Stimulated activated CD4-positive, alpha-beta T cell treated with anti-CD3 and anti-CD28 coated beads, TNF-alpha, amount 100 ng/mL, for 1 hour (primary cell): ENCODE measurements at regions not wholly inside any gene's neighbourhood (a gene's known extent, or its start where the extent isn't known, plus 50 kb on each side); places are given as distances from the start of the nearest gene placed in this dataset.

Experiments used
- DNase-seq, 3 donors: peaks; one replicate each; pipeline ENCODE4 v3.0.0-alpha.2; 2020; ENCODE audit warnings: low read depth in 3 of 3, low spot score in 1 of 3

DNA sequence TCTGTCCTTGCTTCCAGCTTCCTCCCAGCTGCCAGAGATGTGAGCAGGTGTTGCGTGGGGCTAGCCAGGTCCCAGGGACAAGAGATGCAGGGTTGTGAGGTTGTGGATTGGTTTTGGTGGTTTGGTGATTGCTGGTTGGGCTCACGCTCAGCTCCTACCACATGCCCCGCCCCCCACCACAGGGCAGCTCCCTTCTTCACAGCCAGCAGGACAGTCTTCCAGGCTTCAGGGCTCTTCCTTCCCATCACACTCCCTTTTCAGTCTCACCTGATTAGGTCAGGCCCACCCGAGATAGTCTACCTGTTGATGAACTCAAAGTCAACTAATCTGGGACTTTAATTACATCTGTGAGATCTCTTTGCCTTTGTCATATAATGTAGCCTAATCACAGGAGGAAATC is 52.0 kb upstream of the GLI2 start:
- DNase-seq, result no peak

DNA sequence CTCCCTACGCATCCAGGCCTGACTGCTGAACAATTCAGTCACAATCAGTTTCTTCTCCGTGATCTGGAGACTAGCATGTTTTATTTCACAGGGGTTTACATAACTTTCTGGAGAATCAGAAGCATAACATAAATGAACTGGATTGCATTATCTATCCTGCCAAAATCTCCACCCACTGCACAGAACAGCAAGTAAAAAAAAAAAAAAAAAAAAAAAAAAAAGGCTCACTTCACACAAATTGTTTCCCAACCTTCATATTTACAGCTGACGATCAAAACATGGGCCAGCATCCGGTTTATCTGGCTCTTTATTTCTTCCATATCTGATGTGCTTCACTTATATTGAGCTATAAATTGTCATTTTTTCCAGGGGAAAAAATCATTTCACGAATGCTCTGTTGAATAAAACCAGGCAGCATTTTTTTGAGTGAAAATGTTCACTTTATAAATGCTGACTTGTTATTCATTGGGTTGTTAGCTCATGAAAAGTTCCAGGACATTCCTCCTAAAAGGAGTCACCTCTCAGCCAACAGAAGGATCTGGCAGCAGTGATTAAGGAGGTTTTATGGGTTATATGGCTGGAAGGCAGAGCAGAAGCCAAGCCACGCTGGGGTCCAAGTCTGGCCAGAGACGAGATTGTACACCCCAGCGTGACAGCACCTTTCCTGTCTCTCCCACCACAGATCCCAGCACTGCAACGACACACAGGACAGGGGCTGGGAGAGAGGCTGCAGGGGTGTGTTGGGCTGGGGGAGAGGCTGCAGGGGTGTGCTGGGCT is 51.2 kb upstream of the GLI2 start:
- no peak for DNase-seq

DNA sequence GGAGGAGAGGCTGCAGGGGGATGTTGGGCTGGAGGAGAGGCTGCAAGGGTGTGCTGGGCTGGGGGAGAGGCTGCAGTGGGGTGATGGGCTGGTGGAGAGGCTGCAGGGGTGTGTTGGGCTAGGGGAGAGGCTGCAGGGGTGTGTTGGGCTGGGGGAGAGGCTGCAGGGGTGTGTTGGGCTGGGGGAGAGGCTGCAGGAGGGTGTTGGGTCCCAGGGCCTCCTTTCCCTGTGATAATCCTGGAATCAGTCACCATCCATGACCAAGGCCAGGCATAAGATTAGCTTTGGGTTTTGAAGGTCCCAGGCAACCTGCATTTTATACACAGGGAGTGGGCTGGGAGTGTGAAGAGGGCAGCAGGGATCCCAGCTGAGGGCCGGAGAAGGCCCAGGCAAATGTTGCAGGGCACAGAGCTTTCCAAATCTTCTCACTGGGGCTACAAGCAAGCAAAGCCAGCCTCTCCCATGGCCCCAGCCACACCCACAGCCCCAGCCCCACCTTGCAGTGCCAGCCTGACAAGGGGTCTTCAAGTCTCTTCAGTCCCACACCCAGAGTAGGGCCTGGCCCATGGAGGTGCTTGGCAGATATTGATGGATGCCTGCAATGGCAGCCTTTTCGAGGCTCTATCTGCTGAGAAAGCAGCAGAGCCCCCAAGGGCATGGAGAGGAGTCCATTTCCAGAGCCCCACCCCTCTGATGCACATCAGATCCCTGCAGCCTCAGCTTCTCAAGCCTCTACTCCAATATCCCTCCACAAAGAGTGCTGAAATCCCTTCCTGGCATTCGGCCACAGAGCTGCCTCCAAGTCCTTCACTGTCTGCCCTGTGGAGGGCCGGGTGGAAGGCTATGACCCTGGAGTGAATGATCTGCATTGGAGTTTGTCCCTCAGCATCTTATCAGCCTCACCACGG is 50.3 kb upstream of the GLI2 start:
- no peak for DNase-seq
